ENCODE measurements at regions not wholly inside any gene's neighbourhood (a gene's known extent, or its start where the extent isn't known, plus 50 kb on each side); places are given as distances from the start of the nearest gene placed in this dataset.

GRCh38 chr2:16012029-16012596, 71.8 kb downstream of the MYCN start:
- TF ChIP-seq CTCF (IDR thresholded peaks at IDR 0.05) (no peak), EZH2 (IDR thresholded peaks at IDR 0.05; ENCODE audit: borderline replicate concordance, insufficient read depth, low read depth, low read length, poor library complexity, severe bottlenecking) (no peak)

All from B cell (primary cell).